Esophagus squamous epithelium (tissue), 4 donors: ENCODE measurements at regions not wholly inside any gene's neighbourhood (a gene's known extent, or its start where the extent isn't known, plus 50 kb on each side); places are given as distances from the start of the nearest gene placed in this dataset.

Source experiments
- CTCF ChIP-seq, 6 experiments: fragments of 450-650 bp in 4 of 6; fragments of 200-600 bp in 2 of 6; sonication (generic) in 2 of 6; IDR thresholded peaks; one replicate each; pipeline ENCODE4 v1.5.1; 2016 to 2019; ENCODE audit warnings: antibody characterized with exemption in 6 of 6, mild to moderate bottlenecking in 4 of 6, moderate library complexity in 4 of 6
- POLR2A ChIP-seq, 4 donors: fragments of 450-650 bp; IDR thresholded peaks; one replicate each; pipeline ENCODE4 v1.6.1; 2017; ENCODE audit warnings: antibody characterized with exemption in 4 of 4, mild to moderate bottlenecking in 4 of 4, moderate library complexity in 3 of 4

- TF ChIP-seq CTCF (IDR thresholded peaks at IDR 0.05): no peak
- TF ChIP-seq POLR2A (IDR thresholded peaks at IDR 0.05): no peak
Measured at GRCh38 chr4:126529997-126530396, 1102.8 kb upstream of the INTU start.
